ENCODE measurements at regions not wholly inside any gene's neighbourhood (a gene's known extent, or its start where the extent isn't known, plus 50 kb on each side); places are given as distances from the start of the nearest gene placed in this dataset.

DNA sequence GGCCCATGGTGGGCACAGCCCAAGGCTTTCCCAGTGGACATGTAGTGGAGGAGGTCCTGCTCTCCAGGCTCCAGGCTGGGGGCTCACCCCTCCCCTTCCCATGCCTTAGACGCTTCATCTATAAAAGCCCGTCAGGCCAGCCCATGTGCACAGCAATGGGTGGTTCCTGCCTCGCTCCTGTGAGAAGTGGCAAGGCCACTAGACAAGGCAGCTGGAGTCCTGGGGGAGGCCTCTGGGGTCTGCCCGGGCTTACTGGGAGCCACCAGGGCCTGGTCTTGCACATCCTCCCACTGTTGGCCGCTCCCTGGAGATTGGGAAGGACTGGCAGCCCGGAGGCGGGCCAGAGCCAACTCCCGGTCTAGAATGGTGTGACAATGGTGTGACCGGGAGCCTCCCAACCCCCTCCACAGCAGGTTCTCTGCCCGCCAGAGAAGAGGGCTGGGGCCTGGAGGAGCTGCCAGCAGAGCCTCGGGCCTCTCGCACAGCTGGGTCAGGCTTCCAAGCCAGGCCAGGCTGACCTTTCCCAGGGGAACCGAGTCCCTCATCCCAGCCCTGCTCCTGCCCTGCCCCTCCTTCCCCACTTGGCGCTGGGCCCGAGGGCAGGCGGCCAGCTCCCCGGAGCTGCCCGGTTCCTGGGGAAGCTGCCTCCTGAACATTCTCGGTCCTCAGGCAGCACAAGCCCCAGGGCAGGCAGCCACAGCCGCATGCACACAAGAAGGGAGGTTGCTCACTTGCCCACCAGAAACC lies 97.9 kb downstream of the RFLNA start:
- intact Hi-C loops (cut with micrococcal nuclease) = no loop called here
- Histone ChIP-seq H2BK15ac (ENCODE audit: low read depth, low read length) (peak overlapping the region; percentile 52; the same call in 2 of the 3 replicates), H3K4ac (ENCODE audit: low read depth, low read length) (peak overlapping the region; percentile 83), H4K8ac (ENCODE audit: low read depth in 2 of 2, low read length in 2 of 2) (peak overlapping the region; percentile 49 to 74; a peak in 2 of 4 replicates), H3K9ac (ENCODE audit: low read depth, low read length) (peak overlapping the region; percentile 34; the same call in 1 of the 2 replicates), H4K5ac (ENCODE audit: low read depth, low read length) (no peak overlapping the region; the same call in none of the 2 replicates), H3K27ac (ENCODE audit: insufficient read depth, low read length) (peak overlapping the region; percentile 51), H3K27me3 (ENCODE audit: control insufficient read depth, insufficient read depth, low read length) (no peaks in the 10 kb centered on the region), H2BK120ac (ENCODE audit: low read depth, low read length) (peak overlapping the region; percentile 88), H4K20me1 (ENCODE audit: insufficient read depth, low read length) (peaks cover 41% of the 10 kb centered on the region), H3K23ac (ENCODE audit: low read depth, low read length) (peak overlapping the region; percentile 88; the same call in 1 of the 2 replicates), H2AK9ac (replicated peaks; ENCODE audit: low read depth, low read length, poor library complexity) (peak overlapping the region; percentile 95), H3K36me3 (ENCODE audit: control insufficient read depth, insufficient read depth, low read length) (peaks cover 37% of the 10 kb centered on the region), H3K9me1 (ENCODE audit: insufficient read depth, low read length) (peaks cover 12% of the 10 kb centered on the region), H3K18ac (ENCODE audit: low read depth, low read length) (no peak overlapping the region), H3K14ac (replicated peaks; ENCODE audit: low read depth, low read length) (peak overlapping the region; percentile 70), H4K91ac (ENCODE audit: insufficient read depth, low read depth, low read length) (peak overlapping the region; percentile 82), H3K79me1 (ENCODE audit: low read depth in 1 of 2, low read length in 2 of 2) (peaks cover 34 to 80% of the 10 kb centered on the region in 2 experiments), H2BK5ac (ENCODE audit: low read depth, low read length, poor library complexity, severe bottlenecking) (peak overlapping the region; percentile 69), H2BK20ac (ENCODE audit: low read depth, low read length) (peak overlapping the region; percentile 59), H3K4me1 (ENCODE audit: control insufficient read depth, insufficient read depth, low read length) (peaks cover 41% of the 10 kb centered on the region), H3K4me3 (ENCODE audit: insufficient read depth, low read depth, low read length) (no peak overlapping the region), H2AFZ (replicated peaks; ENCODE audit: low read length, poor library complexity) (peak overlapping the region; percentile 78), H3K56ac (ENCODE audit: extremely low read depth, insufficient read depth, low read length) (no peak overlapping the region), H3K9me3 (ENCODE audit: control insufficient read depth, insufficient read depth, low read length) (no peaks in the 10 kb centered on the region), H2AK5ac (ENCODE audit: low read depth, low read length) (peak overlapping the region; percentile 96), H3K4me2 (ENCODE audit: low read depth, low read length) (peak overlapping the region; percentile 23; the same call in 1 of the 2 replicates)
- ATAC-seq (ENCODE audit: low read depth) (peak; percentile 11), DNase-seq (peak; percentile 58)
- ChIA-PET POLR2A (ENCODE audit: unreplicated experiment) (interaction anchor here (0.6 kb wide), 1 partner anchor 32 kb away, joined by 3 read pairs; no protein-coding TSS in a partner anchor), CTCF (no interaction called here)
- dilution Hi-C loops (cut with HindIII; ENCODE audit: low sequenced_read_pairs, unreplicated experiment) = no loop called here
- in situ Hi-C loops (cut with MboI; ENCODE audit: low sequenced_read_pairs) = no loop called here
- 10% methylated on average over 4 of the region's 20 CpGs; no CpG with 5 or more reads in 1 of the 2 experiments for WGBS, 2 experiments (ENCODE audit: extremely low coverage in 2 of 2, insufficient read length in 1 of 2)
- peak; percentile 83; the same call in 1 of the 2 replicates for TF ChIP-seq MAZ (IDR thresholded peaks at IDR 0.05; ENCODE audit: borderline replicate concordance, low read depth, low read length)
- TF ChIP-seq, protein P1, sequence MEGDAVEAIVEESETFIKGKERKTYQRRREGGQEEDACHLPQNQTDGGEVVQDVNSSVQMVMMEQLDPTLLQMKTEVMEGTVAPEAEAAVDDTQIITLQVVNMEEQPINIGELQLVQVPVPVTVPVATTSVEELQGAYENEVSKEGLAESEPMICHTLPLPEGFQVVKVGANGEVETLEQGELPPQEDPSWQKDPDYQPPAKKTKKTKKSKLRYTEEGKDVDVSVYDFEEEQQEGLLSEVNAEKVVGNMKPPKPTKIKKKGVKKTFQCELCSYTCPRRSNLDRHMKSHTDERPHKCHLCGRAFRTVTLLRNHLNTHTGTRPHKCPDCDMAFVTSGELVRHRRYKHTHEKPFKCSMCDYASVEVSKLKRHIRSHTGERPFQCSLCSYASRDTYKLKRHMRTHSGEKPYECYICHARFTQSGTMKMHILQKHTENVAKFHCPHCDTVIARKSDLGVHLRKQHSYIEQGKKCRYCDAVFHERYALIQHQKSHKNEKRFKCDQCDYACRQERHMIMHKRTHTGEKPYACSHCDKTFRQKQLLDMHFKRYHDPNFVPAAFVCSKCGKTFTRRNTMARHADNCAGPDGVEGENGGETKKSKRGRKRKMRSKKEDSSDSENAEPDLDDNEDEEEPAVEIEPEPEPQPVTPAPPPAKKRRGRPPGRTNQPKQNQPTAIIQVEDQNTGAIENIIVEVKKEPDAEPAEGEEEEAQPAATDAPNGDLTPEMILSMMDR (conservative IDR thresholded peaks at IDR 0.05; ENCODE audit: low read depth, low read length) = no peak
- BruUV-seq (replicated peaks) = no TSS peak

Measured in IMR-90 (cell line).